ENCODE measurements at regions not wholly inside any gene's neighbourhood (a gene's known extent, or its start where the extent isn't known, plus 50 kb on each side); places are given as distances from the start of the nearest gene placed in this dataset.

DNA sequence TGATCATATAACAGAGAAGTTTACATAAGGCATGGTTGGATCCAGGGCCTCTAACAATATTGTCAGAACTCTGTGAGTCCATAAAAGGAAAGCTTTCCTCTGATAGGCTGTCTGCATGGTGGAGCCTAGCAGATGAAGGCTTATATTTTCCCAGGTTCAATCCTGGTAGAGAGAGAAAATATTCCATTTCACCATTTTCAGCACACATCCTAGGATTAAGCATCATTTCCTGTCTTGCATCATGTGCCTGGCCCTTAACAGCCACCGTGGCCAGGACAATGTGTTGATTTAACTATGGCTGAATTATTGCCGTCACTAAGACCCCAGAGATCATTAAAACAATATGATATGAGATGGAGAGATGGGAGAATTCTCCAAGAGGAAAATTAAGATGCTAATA, 90.9 kb upstream of the GRIA1 start:
- no peaks in the 10 kb centered on the region for H3K36me3 ChIP-seq
- no peak for TF ChIP-seq POLR2AphosphoS5 (IDR thresholded peaks at IDR 0.05)
- no peak for TF ChIP-seq POLR2A (IDR thresholded peaks at IDR 0.05)
- TF ChIP-seq CTCF (IDR thresholded peaks at IDR 0.05), result no peak

GRCh38 chr5:153400931-153401330, 89.5 kb upstream of the GRIA1 start:
- DNase-seq (ENCODE audit: low spot score), result no peak
- intact Hi-C loops (cut with DNase I), result no loop called here
- H3K4me1 ChIP-seq (replicated peaks), result no peaks in the 10 kb centered on the region
- 80% methylated on average over 2 of the region's 2 CpGs for WGBS
- TF ChIP-seq CTCF (IDR thresholded peaks at IDR 0.05) (no peak), POLR2AphosphoS5 (IDR thresholded peaks at IDR 0.05) (no peak), POLR2A (IDR thresholded peaks at IDR 0.05) (no peak)
- no peak overlapping the region for H3K27ac ChIP-seq
- no peak overlapping the region for H3K4me3 ChIP-seq
- no peaks in the 10 kb centered on the region for H3K9me3 ChIP-seq
- no peaks in the 10 kb centered on the region for H3K36me3 ChIP-seq
- no peaks in the 10 kb centered on the region for H3K27me3 ChIP-seq (replicated peaks; ENCODE audit: insufficient read depth)

More for the DNA sequence above, 90.9 kb upstream of the GRIA1 start:
- Histone ChIP-seq H3K4me3 (no peak overlapping the region), H3K9me3 (no peaks in the 10 kb centered on the region), H3K27ac (no peak overlapping the region), H3K4me1 (replicated peaks) (no peaks in the 10 kb centered on the region), H3K27me3 (replicated peaks; ENCODE audit: insufficient read depth) (no peaks in the 10 kb centered on the region)
- WGBS, result 68% methylated on average over 2 of the region's 2 CpGs
- intact Hi-C loops (cut with DNase I), result no loop called here
- DNase-seq (ENCODE audit: low spot score), result no peak

DNA sequence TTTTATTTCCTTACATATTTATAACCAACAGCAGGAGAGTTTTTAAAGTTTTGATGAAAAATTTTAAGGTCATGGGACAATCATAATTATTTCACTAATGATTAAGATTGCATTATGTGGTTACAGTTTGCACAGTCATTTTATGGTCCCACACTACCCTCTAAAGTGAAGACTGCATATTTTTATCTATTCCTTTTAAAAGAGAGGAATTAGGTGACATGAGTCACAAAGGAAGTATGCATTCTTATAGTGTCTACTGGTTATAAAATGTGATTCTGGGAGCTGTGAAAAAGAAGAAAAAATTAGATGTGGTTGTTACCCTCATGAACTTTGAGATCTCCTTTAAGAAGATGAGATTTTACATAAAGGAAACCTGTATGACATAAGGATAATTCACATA, 87.9 kb upstream of the GRIA1 start:
- no peak for TF ChIP-seq CTCF (IDR thresholded peaks at IDR 0.05)
- no peak for TF ChIP-seq POLR2A (IDR thresholded peaks at IDR 0.05)
- TF ChIP-seq POLR2AphosphoS5 (IDR thresholded peaks at IDR 0.05), result no peak
- intact Hi-C loops (cut with DNase I), result no loop called here

DNA sequence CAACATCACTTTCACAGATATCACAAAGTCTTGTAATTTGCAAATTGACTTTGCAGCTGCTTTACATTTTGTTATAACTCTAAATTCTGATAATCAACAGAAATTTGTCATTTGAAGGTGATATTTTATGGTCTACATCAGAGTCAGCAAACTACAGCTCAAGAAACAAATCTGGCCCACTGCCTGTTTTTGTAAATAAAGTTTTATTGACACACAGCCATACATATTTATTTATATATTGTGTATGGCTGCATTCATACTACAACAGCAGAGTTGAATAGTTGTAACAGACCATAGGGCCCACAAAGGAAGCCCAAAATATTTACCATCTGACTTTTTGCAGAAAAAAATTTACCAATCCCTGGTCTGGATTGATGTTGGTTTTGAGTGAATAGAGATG, 87.0 kb upstream of the GRIA1 start:
- intact Hi-C loops (cut with DNase I), result no loop called here

More for the DNA sequence above, 87.9 kb upstream of the GRIA1 start:
- Histone ChIP-seq H3K27me3 (replicated peaks; ENCODE audit: insufficient read depth) (no peaks in the 10 kb centered on the region), H3K36me3 (no peaks in the 10 kb centered on the region), H3K4me3 (no peak overlapping the region), H3K27ac (no peak overlapping the region), H3K4me1 (replicated peaks) (no peaks in the 10 kb centered on the region), H3K9me3 (no peaks in the 10 kb centered on the region)
- DNase-seq (ENCODE audit: low spot score), result no peak

More for the DNA sequence above, 87.0 kb upstream of the GRIA1 start:
- H3K36me3 ChIP-seq, result no peaks in the 10 kb centered on the region
- no peaks in the 10 kb centered on the region for H3K9me3 ChIP-seq
- no peaks in the 10 kb centered on the region for H3K27me3 ChIP-seq (replicated peaks; ENCODE audit: insufficient read depth)
- H3K4me1 ChIP-seq (replicated peaks), result no peaks in the 10 kb centered on the region
- no peak for TF ChIP-seq POLR2AphosphoS5 (IDR thresholded peaks at IDR 0.05)
- TF ChIP-seq POLR2A (IDR thresholded peaks at IDR 0.05), result no peak
- no peak for TF ChIP-seq CTCF (IDR thresholded peaks at IDR 0.05)
- H3K27ac ChIP-seq, result no peak overlapping the region
- no peak for DNase-seq (ENCODE audit: low spot score)
- no peak overlapping the region for H3K4me3 ChIP-seq
